B cell (primary cell): ENCODE measurements at regions not wholly inside any gene's neighbourhood (a gene's known extent, or its start where the extent isn't known, plus 50 kb on each side); places are given as distances from the start of the nearest gene placed in this dataset.

Experiments
- ATAC-seq: fragments of 200-7000 bp; cut with Tn5 transposase; one replicate; pipeline ENCODE4 v1.10.0; 2021; ENCODE audit warnings: low read depth, mild to moderate bottlenecking, moderate number of reproducible peaks, moderate library complexity
- CTCF ChIA-PET: fragments of 350-600 bp; sonication (Branson Sonifier 250); formaldehyde crosslinking; loops from one replicate; lab custom pipeline; 2021; ENCODE audit warnings: antibody characterized with exemption, inconsistent platforms; lab: Charles Lee
- POLR2A ChIA-PET: fragments of 350-600 bp; sonication (Branson Sonifier 250); formaldehyde crosslinking; loops from one replicate; lab custom pipeline; 2021; ENCODE audit warnings: antibody characterized with exemption; lab: Charles Lee
- DNase-seq: peaks from one replicate; pipeline ENCODE4 v3.0.0; 2013
- H2AFZ ChIP-seq: 2 replicates; pipeline ENCODE4 v1.6.1; 2012; ENCODE audit warnings: mild to moderate bottlenecking, low read depth, low read length; ENCODE audit not compliant: insufficient read depth, poor library complexity, severe bottlenecking
- H3K27ac ChIP-seq, 2 donors: 1 replicate in 1 of 2; 2 replicates in 1 of 2; pipeline ENCODE4 v1.5.1; 2012 to 2013; ENCODE audit warnings: low read length in 2 of 2, mild to moderate bottlenecking in 2 of 2, moderate library complexity in 1 of 2
- H3K27me3 ChIP-seq, 4 experiments: fragments of 200-600 bp in 1 of 4; sonication (generic) in 1 of 4; replicated peaks in 1 of 4; 1 replicate in 2 of 4; 2 replicates in 2 of 4; pipeline versions ENCODE4 v1.6.1 to v1.7.0; 2013 to 2016; ENCODE audit warnings: low read length in 3 of 4, mild to moderate bottlenecking in 2 of 4, mixed read lengths in 1 of 4, moderate library complexity in 1 of 4; ENCODE audit not compliant: insufficient read depth in 4 of 4, control insufficient read depth in 3 of 4; ENCODE audit errors: control extremely low read depth in 1 of 4
- H3K36me3 ChIP-seq, 2 experiments: replicated peaks in 1 of 2; 1 replicate in 1 of 2; 2 replicates in 1 of 2; pipeline versions ENCODE4 v1.6.1 to v1.7.1; 2013; ENCODE audit warnings: low read length in 1 of 2; ENCODE audit not compliant: insufficient read depth in 2 of 2, control insufficient read depth in 1 of 2; ENCODE audit errors: control extremely low read depth in 1 of 2, extremely low read depth in 1 of 2
- H3K4me1 ChIP-seq, 2 donors: fragments of 200-600 bp in 1 of 2; sonication (generic) in 1 of 2; 1 replicate in 1 of 2; 2 replicates in 1 of 2; pipeline versions ENCODE4 v1.5.1 to v1.6.1; 2013 to 2017; ENCODE audit warnings: low read length in 2 of 2; ENCODE audit not compliant: control insufficient read depth in 2 of 2, insufficient read depth in 2 of 2
- H3K4me2 ChIP-seq: replicated peaks from 2 replicates; pipeline ENCODE3; 2012; ENCODE audit warnings: mild to moderate bottlenecking, low read depth, low read length; ENCODE audit not compliant: poor library complexity, severe bottlenecking
- H3K4me3 ChIP-seq, 5 experiments: fragments of 200-600 bp in 1 of 5; sonication (generic) in 1 of 5; 1 replicate in 3 of 5; 2 replicates in 2 of 5; pipeline versions ENCODE4 v1.5.1 to v1.7.0; 2011 to 2016; ENCODE audit warnings: low read length in 4 of 5, mild to moderate bottlenecking in 4 of 5, low read depth in 2 of 5, control low read depth in 1 of 5, moderate library complexity in 1 of 5; ENCODE audit not compliant: insufficient read depth in 1 of 5; ENCODE audit errors: control extremely low read depth in 1 of 5, extremely low read depth in 1 of 5
- H3K79me2 ChIP-seq: fragments of 200-600 bp; sonication (generic); one replicate; pipeline ENCODE4 v1.6.0; 2016; ENCODE audit warnings: low read length; ENCODE audit not compliant: control insufficient read depth, insufficient read depth
- H3K9ac ChIP-seq: fragments of 200-600 bp; sonication (generic); 2 replicates; pipeline ENCODE4 v1.6.1; 2017; ENCODE audit warnings: mild to moderate bottlenecking, low read length, moderate library complexity
- H3K9me3 ChIP-seq, 3 donors: one replicate each; pipeline versions ENCODE4 v1.6.1 to v1.7.1; 2013; ENCODE audit warnings: low read length in 2 of 3; ENCODE audit not compliant: control insufficient read depth in 2 of 3, insufficient read depth in 1 of 3; ENCODE audit errors: control extremely low read depth in 1 of 3
- H4K20me1 ChIP-seq: 2 replicates; pipeline ENCODE4 v1.6.0; 2012; ENCODE audit warnings: mild to moderate bottlenecking, low read length; ENCODE audit not compliant: insufficient read depth, control insufficient read depth, poor library complexity, severe bottlenecking
- H3K27ac Mint-ChIP-seq: one replicate; pipeline ENCODE4 v1.8.0; 2021; ENCODE audit warnings: mixed read lengths
- H3K27me3 Mint-ChIP-seq: one replicate; pipeline ENCODE4 v1.8.0; 2021; ENCODE audit warnings: mixed read lengths
- H3K4me1 Mint-ChIP-seq: one replicate; pipeline ENCODE4 v1.8.0; 2021; ENCODE audit warnings: mixed read lengths
- H3K4me3 Mint-ChIP-seq: one replicate; pipeline ENCODE4 v1.8.0; 2021; ENCODE audit warnings: mixed read lengths
- H3K9me3 Mint-ChIP-seq: one replicate; pipeline ENCODE4 v1.8.0; 2022; ENCODE audit warnings: mixed read lengths; ENCODE audit not compliant: insufficient read depth
- EZH2 ChIP-seq: IDR thresholded peaks from 2 replicates; pipeline ENCODE4 v1.6.1; 2012; ENCODE audit warnings: borderline replicate concordance, low read depth, mild to moderate bottlenecking, moderate library complexity, low read length; ENCODE audit not compliant: insufficient read depth, poor library complexity, severe bottlenecking
- WGBS: methylation state at CpG from one replicate; pipeline ENCODE4 v1.1.5; 2013; ENCODE audit warnings: missing lambda C conversion rate; ENCODE audit not compliant: insufficient coverage; 5-methylcytosine and 5-hydroxymethylcytosine counted together
- intact Hi-C: fragments of 100-400 bp; cut with micrococcal nuclease; formaldehyde crosslinking; loops from one replicate; pipeline ENCODE4 v1.10.0; 2022
- TF ChIP-seq, protein P1 (sequence below): fragments of 200-600 bp; IDR thresholded peaks from one replicate; pipeline ENCODE4 v1.8.0; 2022; ENCODE audit warnings: antibody characterized with exemption, mild to moderate bottlenecking

DNA sequence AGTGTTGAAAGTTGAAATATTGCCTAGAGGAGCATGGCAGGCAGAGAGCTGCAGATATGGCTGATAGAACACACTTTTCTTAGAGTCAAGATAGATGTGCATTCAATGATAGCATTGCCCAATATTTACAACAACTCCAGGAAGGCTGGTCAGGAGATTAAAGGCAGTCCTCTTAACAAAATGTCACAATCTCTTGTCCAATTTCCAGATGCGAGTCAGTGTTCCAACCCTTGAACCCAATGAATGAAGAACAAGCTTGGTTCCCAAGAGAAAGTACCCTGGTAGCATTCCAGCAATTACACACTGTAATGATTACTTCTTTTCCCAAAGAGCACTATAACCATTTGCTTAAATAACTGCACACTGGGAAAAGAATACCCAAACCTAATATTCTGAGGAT is 839.4 kb upstream of the VRK2 start:
- H3K9ac ChIP-seq = no peak overlapping the region
- H3K9me3 ChIP-seq = peaks cover 0 to 3% (median 0%) of the 10 kb centered on the region in 3 donors
- CTCF ChIA-PET = no interaction called here
- ATAC-seq (no peak), DNase-seq (no peak)
- no peaks in the 10 kb centered on the region for H3K27me3 ChIP-seq
- TF ChIP-seq EZH2 = no peak
- TF ChIP-seq, protein P1, sequence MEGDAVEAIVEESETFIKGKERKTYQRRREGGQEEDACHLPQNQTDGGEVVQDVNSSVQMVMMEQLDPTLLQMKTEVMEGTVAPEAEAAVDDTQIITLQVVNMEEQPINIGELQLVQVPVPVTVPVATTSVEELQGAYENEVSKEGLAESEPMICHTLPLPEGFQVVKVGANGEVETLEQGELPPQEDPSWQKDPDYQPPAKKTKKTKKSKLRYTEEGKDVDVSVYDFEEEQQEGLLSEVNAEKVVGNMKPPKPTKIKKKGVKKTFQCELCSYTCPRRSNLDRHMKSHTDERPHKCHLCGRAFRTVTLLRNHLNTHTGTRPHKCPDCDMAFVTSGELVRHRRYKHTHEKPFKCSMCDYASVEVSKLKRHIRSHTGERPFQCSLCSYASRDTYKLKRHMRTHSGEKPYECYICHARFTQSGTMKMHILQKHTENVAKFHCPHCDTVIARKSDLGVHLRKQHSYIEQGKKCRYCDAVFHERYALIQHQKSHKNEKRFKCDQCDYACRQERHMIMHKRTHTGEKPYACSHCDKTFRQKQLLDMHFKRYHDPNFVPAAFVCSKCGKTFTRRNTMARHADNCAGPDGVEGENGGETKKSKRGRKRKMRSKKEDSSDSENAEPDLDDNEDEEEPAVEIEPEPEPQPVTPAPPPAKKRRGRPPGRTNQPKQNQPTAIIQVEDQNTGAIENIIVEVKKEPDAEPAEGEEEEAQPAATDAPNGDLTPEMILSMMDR = no peak
- POLR2A ChIA-PET = no interaction called here
- H3K4me1 ChIP-seq = no peaks in the 10 kb centered on the region
- Mint-ChIP-seq H3K27me3 (no peaks in the 10 kb centered on the region), H3K4me1 (no peaks in the 10 kb centered on the region), H3K27ac (no peak overlapping the region), H3K4me3 (no peak overlapping the region), H3K9me3 (no peaks in the 10 kb centered on the region)
- H3K36me3 ChIP-seq = no peaks in the 10 kb centered on the region
- H2AFZ ChIP-seq = no peak overlapping the region
- no peak overlapping the region for H3K4me2 ChIP-seq
- H3K27ac ChIP-seq = no peak overlapping the region
- no peaks in the 10 kb centered on the region for H3K79me2 ChIP-seq
- intact Hi-C loops = no loop called here
- H3K4me3 ChIP-seq = no peak overlapping the region
- WGBS = 100% methylated on average over 1 of the region's 1 CpG
- no peaks in the 10 kb centered on the region for H4K20me1 ChIP-seq

DNA sequence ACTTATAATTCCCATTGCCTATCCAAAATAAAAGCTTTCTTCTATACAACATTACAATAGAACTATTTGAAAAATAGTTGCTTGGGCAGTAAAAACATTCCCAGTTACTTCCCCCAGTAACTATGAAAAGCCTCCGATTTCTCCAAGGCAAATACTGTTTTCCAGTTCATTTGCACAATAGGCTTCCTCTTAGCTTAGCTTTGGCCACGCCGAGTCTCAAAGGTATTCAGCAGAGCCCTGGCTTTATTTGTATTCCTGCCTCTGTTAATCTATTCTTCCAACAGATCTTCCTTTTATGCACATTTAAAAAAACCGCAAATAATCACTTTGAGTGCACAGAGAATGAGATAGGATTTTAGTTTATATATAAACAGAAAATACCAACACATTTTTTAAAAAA is 836.8 kb upstream of the VRK2 start:
- intact Hi-C loops = no loop called here
- Mint-ChIP-seq H3K27ac (no peak overlapping the region), H3K27me3 (no peaks in the 10 kb centered on the region), H3K4me1 (no peaks in the 10 kb centered on the region), H3K9me3 (no peaks in the 10 kb centered on the region), H3K4me3 (no peak overlapping the region)
- no peak overlapping the region for H3K4me2 ChIP-seq
- ATAC-seq = no peak
- no peak overlapping the region for H3K9ac ChIP-seq
- no peaks in the 10 kb centered on the region for H3K27me3 ChIP-seq
- POLR2A ChIA-PET = no interaction called here
- H3K4me1 ChIP-seq = no peaks in the 10 kb centered on the region
- no peak for DNase-seq
- no peaks in the 10 kb centered on the region for H3K79me2 ChIP-seq
- no peaks in the 10 kb centered on the region for H4K20me1 ChIP-seq
- CTCF ChIA-PET = no interaction called here
- TF ChIP-seq, protein P1 = no peak
- no peak for TF ChIP-seq EZH2
- WGBS = 86% methylated on average over 1 of the region's 4 CpGs
- no peak overlapping the region for H3K4me3 ChIP-seq
- no peak overlapping the region for H2AFZ ChIP-seq
- H3K36me3 ChIP-seq = no peaks in the 10 kb centered on the region
- no peak overlapping the region for H3K27ac ChIP-seq
- no peaks in the 10 kb centered on the region for H3K9me3 ChIP-seq
